GM23338 (cell line): ENCODE measurements at regions not wholly inside any gene's neighbourhood (a gene's known extent, or its start where the extent isn't known, plus 50 kb on each side); places are given as distances from the start of the nearest gene placed in this dataset.

Source experiments
- CREB1 ChIP-seq: fragments of 250-450 bp; sonication (Bioruptor Pico); IDR thresholded peaks from 2 replicates; pipeline ENCODE4 v1.5.0; 2020; ENCODE audit warnings: low read depth, mild to moderate bottlenecking, moderate library complexity
- CTCF ChIP-seq, 2 experiments: fragments of 200-600 bp in 1 of 2; sonication (generic) in 1 of 2; conservative IDR thresholded peaks; 2 replicates each; pipeline versions ENCODE4 v1.5.1 to v1.6.1; 2016 to 2017; ENCODE audit warnings: antibody characterized with exemption in 2 of 2, low read depth in 2 of 2, mild to moderate bottlenecking in 2 of 2, moderate library complexity in 1 of 2
- ETS1 ChIP-seq: IDR thresholded peaks from 2 replicates; pipeline ENCODE4 v1.6.1; 2016; ENCODE audit warnings: antibody characterized with exemption
- EZH2 ChIP-seq: fragments of 200-600 bp; sonication (generic); IDR thresholded peaks from one replicate; pipeline ENCODE4 v1.8.0; 2017; ENCODE audit warnings: antibody characterized with exemption, mild to moderate bottlenecking, low read depth; ENCODE audit not compliant: unreplicated experiment
- EZH2phosphoT487 ChIP-seq: fragments of 200-600 bp; sonication (generic); IDR thresholded peaks from one replicate; pipeline ENCODE4 v1.8.1; 2018; ENCODE audit warnings: antibody characterized with exemption; ENCODE audit not compliant: unreplicated experiment
- JUNB ChIP-seq: IDR thresholded peaks from one replicate; pipeline ENCODE4 v1.6.1; 2016; ENCODE audit warnings: antibody characterized with exemption; ENCODE audit not compliant: unreplicated experiment
- NANOG ChIP-seq: IDR thresholded peaks from 2 replicates; pipeline ENCODE4 v1.6.1; 2016; ENCODE audit warnings: antibody characterized with exemption, borderline replicate concordance
- POLR2AphosphoS5 ChIP-seq: IDR thresholded peaks from 2 replicates; pipeline ENCODE4 v1.6.1; 2016; ENCODE audit warnings: antibody characterized with exemption, low read depth
- REST ChIP-seq: IDR thresholded peaks from one replicate; pipeline ENCODE4 v1.6.1; 2018; ENCODE audit warnings: antibody characterized with exemption; ENCODE audit not compliant: unreplicated experiment
- STAT1 ChIP-seq: IDR thresholded peaks from one replicate; pipeline ENCODE4 v1.6.1; 2016; ENCODE audit warnings: antibody characterized with exemption; ENCODE audit not compliant: unreplicated experiment
- ZNF114 ChIP-seq: fragments of 250-450 bp; sonication (Bioruptor Pico); IDR thresholded peaks from 2 replicates; pipeline ENCODE4 v1.5.0; 2020; ENCODE audit warnings: mild to moderate bottlenecking, moderate library complexity

- no peak for TF ChIP-seq CTCF (conservative IDR thresholded peaks at IDR 0.05; ENCODE audit: low read depth in 2 of 2)
- no peak for TF ChIP-seq REST
- TF ChIP-seq NANOG: no peak
- TF ChIP-seq POLR2AphosphoS5: no peak
- TF ChIP-seq CREB1 (CRISPR knock-in tag): no peak
- TF ChIP-seq EZH2phosphoT487: no peak
- no peak for TF ChIP-seq ETS1
- no peak for TF ChIP-seq EZH2
- TF ChIP-seq JUNB: no peak
- TF ChIP-seq STAT1: no peak
- no peak for TF ChIP-seq ZNF114 (CRISPR knock-in tag)
These were observed 73.7 kb upstream of the ODAD2 start for GRCh38 chr10:28072573-28072972.
